ENCODE measurements at regions not wholly inside any gene's neighbourhood (a gene's known extent, or its start where the extent isn't known, plus 50 kb on each side); places are given as distances from the start of the nearest gene placed in this dataset.

DNA sequence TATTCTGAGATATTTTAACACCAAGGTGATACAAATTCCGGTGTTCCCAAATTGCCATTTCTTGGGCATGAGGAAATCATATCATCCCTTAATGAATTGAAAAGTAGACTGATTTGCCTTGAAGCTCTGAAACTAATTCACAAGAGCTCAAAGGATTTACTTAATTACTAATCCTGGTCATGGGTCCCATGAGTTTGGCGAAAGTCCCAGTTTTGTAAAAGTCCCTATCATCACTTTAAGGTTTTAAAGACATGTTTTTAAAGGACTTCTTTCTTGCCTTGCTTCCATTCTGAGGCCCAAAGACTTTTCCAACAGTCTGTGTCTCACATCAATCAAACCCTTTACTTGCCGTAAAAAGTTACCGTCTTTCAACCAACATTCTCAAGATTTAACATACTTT lies 377.9 kb downstream of the DNAJB9 start:
- TF ChIP-seq, protein P1, sequence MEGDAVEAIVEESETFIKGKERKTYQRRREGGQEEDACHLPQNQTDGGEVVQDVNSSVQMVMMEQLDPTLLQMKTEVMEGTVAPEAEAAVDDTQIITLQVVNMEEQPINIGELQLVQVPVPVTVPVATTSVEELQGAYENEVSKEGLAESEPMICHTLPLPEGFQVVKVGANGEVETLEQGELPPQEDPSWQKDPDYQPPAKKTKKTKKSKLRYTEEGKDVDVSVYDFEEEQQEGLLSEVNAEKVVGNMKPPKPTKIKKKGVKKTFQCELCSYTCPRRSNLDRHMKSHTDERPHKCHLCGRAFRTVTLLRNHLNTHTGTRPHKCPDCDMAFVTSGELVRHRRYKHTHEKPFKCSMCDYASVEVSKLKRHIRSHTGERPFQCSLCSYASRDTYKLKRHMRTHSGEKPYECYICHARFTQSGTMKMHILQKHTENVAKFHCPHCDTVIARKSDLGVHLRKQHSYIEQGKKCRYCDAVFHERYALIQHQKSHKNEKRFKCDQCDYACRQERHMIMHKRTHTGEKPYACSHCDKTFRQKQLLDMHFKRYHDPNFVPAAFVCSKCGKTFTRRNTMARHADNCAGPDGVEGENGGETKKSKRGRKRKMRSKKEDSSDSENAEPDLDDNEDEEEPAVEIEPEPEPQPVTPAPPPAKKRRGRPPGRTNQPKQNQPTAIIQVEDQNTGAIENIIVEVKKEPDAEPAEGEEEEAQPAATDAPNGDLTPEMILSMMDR (IDR thresholded peaks at IDR 0.05 in 2 of 3, conservative IDR thresholded peaks at IDR 0.05 in 1 of 3; ENCODE audit: control insufficient read depth in 2 of 3, extremely low read depth in 1 of 3, insufficient read depth in 1 of 3, low read depth in 3 of 3, low read length in 3 of 3): no peak
- no peak for TF ChIP-seq RFX5 (IDR thresholded peaks at IDR 0.05; ENCODE audit: low read depth, low read length)
- no peak for TF ChIP-seq FOXM1 (IDR thresholded peaks at IDR 0.05; ENCODE audit: low read depth, low read length)
- TF ChIP-seq HCFC1 (IDR thresholded peaks at IDR 0.05; ENCODE audit: low read length): no peak
- no peak for TF ChIP-seq POLR2AphosphoS5 (IDR thresholded peaks at IDR 0.05; ENCODE audit: low read length)
- no peak for TF ChIP-seq EZH2 (IDR thresholded peaks at IDR 0.05; ENCODE audit: borderline replicate concordance, control insufficient read depth, low read depth, low read length)
- no peak for TF ChIP-seq POU2F2 (IDR thresholded peaks at IDR 0.05; ENCODE audit: borderline replicate concordance, low read depth, low read length)
